MV-4-11 (cell line): ENCODE measurements at regions not wholly inside any gene's neighbourhood (a gene's known extent, or its start where the extent isn't known, plus 50 kb on each side); places are given as distances from the start of the nearest gene placed in this dataset.

Experiments
- DNase-seq: peaks from one replicate; lab custom pipeline; 2025; lab: John Stamatoyannopoulos, UW

- no peak for DNase-seq
These were observed 86.5 kb upstream of the NPVF start for GRCh38 chr7:25314731-25315267.

GRCh38 chr7:25316366-25316765 lies 88.1 kb upstream of the NPVF start:
- DNase-seq: no peak

GRCh38 chr7:25318047-25318446 lies 89.8 kb upstream of the NPVF start:
- no peak for DNase-seq

GRCh38 chr7:25319707-25320106 lies 91.4 kb upstream of the NPVF start:
- DNase-seq: peak; percentile 53

GRCh38 chr7:25320791-25321190 lies 92.5 kb upstream of the NPVF start:
- no peak for DNase-seq

- DNase-seq: no peak
These were observed 93.1 kb upstream of the NPVF start for GRCh38 chr7:25321424-25321823.

GRCh38 chr7:25322473-25322872 lies 94.2 kb upstream of the NPVF start:
- DNase-seq: no peak

- DNase-seq: no peak
These were observed 97.0 kb upstream of the NPVF start for GRCh38 chr7:25325186-25325757.

- no peak for DNase-seq
These were observed 98.3 kb upstream of the NPVF start for GRCh38 chr7:25326501-25327156.

- no peak for DNase-seq
These were observed 101.5 kb upstream of the NPVF start for GRCh38 chr7:25329815-25330214.

- DNase-seq: no peak
These were observed 105.1 kb upstream of the NPVF start for GRCh38 chr7:25333296-25333928.

GRCh38 chr7:25347360-25348066 lies 119.2 kb upstream of the NPVF start:
- DNase-seq: no peak

GRCh38 chr7:25348104-25348503 lies 119.8 kb upstream of the NPVF start:
- no peak for DNase-seq

GRCh38 chr7:25349283-25350017 lies 121.2 kb upstream of the NPVF start:
- DNase-seq: no peak

- DNase-seq: no peak
These were observed 121.8 kb upstream of the NPVF start for GRCh38 chr7:25350041-25350440.

GRCh38 chr7:25351761-25352160 lies 123.5 kb upstream of the NPVF start:
- no peak for DNase-seq

GRCh38 chr7:25353196-25353595 lies 124.9 kb upstream of the NPVF start:
- no peak for DNase-seq

GRCh38 chr7:25353732-25354131 lies 125.4 kb upstream of the NPVF start:
- DNase-seq: no peak

- no peak for DNase-seq
These were observed 128.4 kb upstream of the NPVF start for GRCh38 chr7:25356534-25357151.

- DNase-seq: no peak
These were observed 130.6 kb upstream of the NPVF start for GRCh38 chr7:25358926-25359325.

GRCh38 chr7:25359471-25360059 lies 131.3 kb upstream of the NPVF start:
- no peak for DNase-seq
